ENCODE measurements at regions not wholly inside any gene's neighbourhood (a gene's known extent, or its start where the extent isn't known, plus 50 kb on each side); places are given as distances from the start of the nearest gene placed in this dataset.

GRCh38 chr6:121904559-121904958, 469.1 kb downstream of the GJA1 start:
- TF ChIP-seq EZH2phosphoT487 (IDR thresholded peaks at IDR 0.05; ENCODE audit: insufficient read depth, low read depth) (no peak), EZH2 (IDR thresholded peaks at IDR 0.05; ENCODE audit: insufficient read depth, poor library complexity, severe bottlenecking) (no peak)
